HG02938 (cell line): ENCODE measurements at regions not wholly inside any gene's neighbourhood (a gene's known extent, or its start where the extent isn't known, plus 50 kb on each side); places are given as distances from the start of the nearest gene placed in this dataset.

ENCODE experiments used
- ATAC-seq: cut with Tn5 transposase; IDR thresholded peaks from one replicate; pipeline ENCODE4 v1.9.1; 2021; ENCODE audit warnings: mild to moderate bottlenecking, moderate library complexity; ENCODE audit not compliant: unreplicated experiment

- ATAC-seq, result no peak
Measured at GRCh38 chr6:135791441-135791840, 60.1 kb upstream of the PDE7B start.

GRCh38 chr6:135796643-135797305 is 54.7 kb upstream of the PDE7B start:
- no peak for ATAC-seq

- ATAC-seq, result no peak
Measured at GRCh38 chr6:135797361-135797760, 54.1 kb upstream of the PDE7B start.

- ATAC-seq, result no peak
Measured at GRCh38 chr6:135798751-135799515, 52.6 kb upstream of the PDE7B start.
